ENCODE measurements at regions not wholly inside any gene's neighbourhood (a gene's known extent, or its start where the extent isn't known, plus 50 kb on each side); places are given as distances from the start of the nearest gene placed in this dataset.
"Not testable (repeated sequence)": the region's sequence is repeated elsewhere in the genome, so short reads cannot be mapped to it uniquely, and the experiment has no call there.

- DNase-seq = peak; percentile 16
Measured at GRCh38 chr1:233790662-233791371, 113.7 kb upstream of the SLC35F3 start.

GRCh38 chr1:233791372-233791703 is 113.1 kb upstream of the SLC35F3 start:
- no peak for DNase-seq

GRCh38 chr1:233791721-233792120 is 112.8 kb upstream of the SLC35F3 start:
- DNase-seq = no peak

- no peak for DNase-seq
Measured at GRCh38 chr1:233794863-233795262, 109.6 kb upstream of the SLC35F3 start.

- no peak for DNase-seq
Measured at GRCh38 chr1:233796146-233796783, 108.2 kb upstream of the SLC35F3 start.

GRCh38 chr1:233802611-233803010 is 101.9 kb upstream of the SLC35F3 start:
- no peak for DNase-seq

GRCh38 chr1:233805786-233806185 is 98.7 kb upstream of the SLC35F3 start:
- DNase-seq = no peak

- no peak for DNase-seq
Measured at GRCh38 chr1:233815357-233815756, 89.1 kb upstream of the SLC35F3 start.

- DNase-seq = no peak
Measured at GRCh38 chr1:233815865-233816264, 88.6 kb upstream of the SLC35F3 start.

GRCh38 chr1:233816348-233816747 is 88.1 kb upstream of the SLC35F3 start:
- DNase-seq = no peak

GRCh38 chr1:233819042-233819441 is 85.4 kb upstream of the SLC35F3 start:
- DNase-seq = no peak

- DNase-seq = not testable (repeated sequence)
Measured at GRCh38 chr1:233824179-233824578, 80.3 kb upstream of the SLC35F3 start.

GRCh38 chr1:233827937-233828336 is 76.5 kb upstream of the SLC35F3 start:
- not testable (repeated sequence) for DNase-seq

- DNase-seq = no peak
Measured at GRCh38 chr1:233828480-233828879, 76.0 kb upstream of the SLC35F3 start.

- DNase-seq = no peak
Measured at GRCh38 chr1:233834609-233835008, 69.9 kb upstream of the SLC35F3 start.

GRCh38 chr1:233838207-233838606 is 66.3 kb upstream of the SLC35F3 start:
- not testable (repeated sequence) for DNase-seq

GRCh38 chr1:233843525-233844204 is 60.8 kb upstream of the SLC35F3 start:
- no peak for DNase-seq

- no peak for DNase-seq
Measured at GRCh38 chr1:233844275-233844674, 60.2 kb upstream of the SLC35F3 start.

- DNase-seq = no peak
Measured at GRCh38 chr1:233844692-233845091, 59.8 kb upstream of the SLC35F3 start.

Measured in activated T-cell treated with anti-CD3 and anti-CD28 coated beads, Interleukin-2, amount 50 U/mL, for 1 hour (primary cell).